ENCODE measurements at regions not wholly inside any gene's neighbourhood (a gene's known extent, or its start where the extent isn't known, plus 50 kb on each side); places are given as distances from the start of the nearest gene placed in this dataset.
"Not testable (repeated sequence)": the region's sequence is repeated elsewhere in the genome, so short reads cannot be mapped to it uniquely, and the experiment has no call there.

GRCh38 chr14:71402415-71402814 is 495.2 kb downstream of the PCNX1 start:
- not testable (repeated sequence) for TF ChIP-seq CTCF (IDR thresholded peaks at IDR 0.05; ENCODE audit: low read depth, low read length); POLR2A (IDR thresholded peaks at IDR 0.05; ENCODE audit: extremely low read depth, insufficient read length); MYC (IDR thresholded peaks at IDR 0.05; ENCODE audit: low read depth, low read length)

Data from NB4 (cell line).